Mesendoderm (in vitro differentiated cells): ENCODE measurements at regions not wholly inside any gene's neighbourhood (a gene's known extent, or its start where the extent isn't known, plus 50 kb on each side); places are given as distances from the start of the nearest gene placed in this dataset.

ENCODE experiments used
- DNase-seq: peaks from one replicate; pipeline ENCODE4 v3.0.0; 2013
- H2AK5ac ChIP-seq: 2 replicates; pipeline ENCODE4 v1.6.1; 2013; ENCODE audit warnings: low read length, inconsistent platforms
- H2BK120ac ChIP-seq: 2 replicates; pipeline ENCODE4 v1.6.1; 2013; ENCODE audit warnings: low read depth, mild to moderate bottlenecking, low read length, moderate library complexity, mixed read lengths
- H2BK15ac ChIP-seq: replicated peaks from 2 replicates; pipeline ENCODE4 v1.6.1; 2013; ENCODE audit warnings: low read depth, mild to moderate bottlenecking, moderate library complexity
- H2BK5ac ChIP-seq: 2 replicates; pipeline ENCODE4 v1.6.1; 2013; ENCODE audit warnings: low read length, inconsistent platforms
- H3K18ac ChIP-seq: 2 replicates; pipeline ENCODE4 v1.6.1; 2013; ENCODE audit warnings: mild to moderate bottlenecking, low read length, mixed read lengths
- H3K23ac ChIP-seq: one replicate; pipeline ENCODE4 v1.6.1; 2013; ENCODE audit warnings: low read length
- H3K27ac ChIP-seq: 2 replicates; pipeline ENCODE4 v1.5.1; 2013; ENCODE audit warnings: low read depth, mild to moderate bottlenecking, inconsistent platforms, low read length, moderate library complexity
- H3K27me3 ChIP-seq: 2 replicates; pipeline ENCODE4 v1.6.1; 2013; ENCODE audit warnings: low read length, control low read depth, mild to moderate bottlenecking, inconsistent platforms; ENCODE audit not compliant: insufficient read depth, poor library complexity
- H3K36me3 ChIP-seq: 2 replicates; pipeline ENCODE4 v1.6.1; 2013; ENCODE audit warnings: low read length, inconsistent platforms; ENCODE audit not compliant: control insufficient read depth, insufficient read depth
- H3K4ac ChIP-seq: one replicate; pipeline ENCODE4 v1.6.1; 2013; ENCODE audit warnings: low read depth, mild to moderate bottlenecking, low read length, moderate library complexity
- H3K4me1 ChIP-seq: 2 replicates; pipeline ENCODE4 v1.6.1; 2013; ENCODE audit warnings: low read depth, low read length, inconsistent platforms; ENCODE audit not compliant: control insufficient read depth
- H3K4me2 ChIP-seq: 2 replicates; pipeline ENCODE4 v1.6.1; 2013; ENCODE audit warnings: low read length
- H3K4me3 ChIP-seq: 2 replicates; pipeline ENCODE4 v1.5.1; 2013; ENCODE audit warnings: mild to moderate bottlenecking, low read length
- H3K56ac ChIP-seq: one replicate; pipeline ENCODE4 v1.6.1; 2013; ENCODE audit warnings: low read length
- H3K79me1 ChIP-seq: 2 replicates; pipeline ENCODE4 v1.6.1; 2013; ENCODE audit warnings: low read length, inconsistent platforms
- H3K79me2 ChIP-seq: 2 replicates; pipeline ENCODE4 v1.6.1; 2013; ENCODE audit warnings: mild to moderate bottlenecking, low read length; ENCODE audit not compliant: control insufficient read depth, insufficient read depth
- H3K9ac ChIP-seq: 2 replicates; pipeline ENCODE4 v1.6.1; 2013; ENCODE audit warnings: low read length, inconsistent platforms
- H4K5ac ChIP-seq: one replicate; pipeline ENCODE4 v1.6.1; 2013; ENCODE audit warnings: low read length
- H4K8ac ChIP-seq: one replicate; pipeline ENCODE4 v1.6.1; 2013; ENCODE audit warnings: low read depth, mild to moderate bottlenecking, control low read depth, low read length, moderate library complexity
- WGBS: extraction: QIAGEN DNeasy Blood & Tissue Kit; methylation state at CpG from one replicate; pipeline ENCODE4 v1.1.7; 2013; ENCODE audit warnings: low lambda C conversion rate, missing lambda C conversion rate; ENCODE audit not compliant: insufficient coverage; ENCODE audit errors: extremely low coverage; 5-methylcytosine and 5-hydroxymethylcytosine counted together

DNA sequence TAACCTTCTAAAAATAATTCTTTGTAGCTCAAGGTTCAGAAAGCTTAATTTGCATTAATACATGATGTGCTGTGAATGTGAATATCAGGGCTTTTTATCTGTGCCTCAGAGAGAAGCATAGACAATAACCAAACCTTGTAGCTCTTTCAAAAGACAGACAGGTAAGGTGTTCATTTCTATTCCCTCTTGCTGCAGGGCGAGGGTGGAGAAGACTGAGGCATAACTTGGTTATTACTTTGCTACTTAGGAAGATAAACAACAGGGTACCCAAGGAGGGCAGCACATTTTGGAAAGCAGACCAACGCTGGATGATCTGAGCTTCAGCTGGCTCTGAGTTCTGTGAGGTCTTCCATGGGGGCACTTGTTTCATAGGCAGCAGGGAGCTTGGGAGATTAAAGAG, 408.6 kb upstream of the RARB start:
- no CpG with 5 or more reads among the region's 2 CpGs for WGBS
- no peaks in the 10 kb centered on the region for H3K79me2 ChIP-seq
- no peak overlapping the region for H4K8ac ChIP-seq
- no peak overlapping the region for H2BK5ac ChIP-seq
- no peak overlapping the region for H2BK15ac ChIP-seq
- no peaks in the 10 kb centered on the region for H3K4me1 ChIP-seq
- H3K9ac ChIP-seq = no peak overlapping the region
- no peaks in the 10 kb centered on the region for H3K27me3 ChIP-seq
- H3K18ac ChIP-seq = no peak overlapping the region
- DNase-seq = no peak
- no peak overlapping the region for H2AK5ac ChIP-seq
- H3K4me3 ChIP-seq = no peak overlapping the region
- no peak overlapping the region for H3K4me2 ChIP-seq
- no peak overlapping the region for H3K56ac ChIP-seq
- no peak overlapping the region for H4K5ac ChIP-seq
- H3K36me3 ChIP-seq = no peaks in the 10 kb centered on the region
- no peak overlapping the region for H3K4ac ChIP-seq
- H3K27ac ChIP-seq = no peak overlapping the region
- H3K23ac ChIP-seq = peak overlapping the region; percentile 85
- no peaks in the 10 kb centered on the region for H3K79me1 ChIP-seq
- no peak overlapping the region for H2BK120ac ChIP-seq

DNA sequence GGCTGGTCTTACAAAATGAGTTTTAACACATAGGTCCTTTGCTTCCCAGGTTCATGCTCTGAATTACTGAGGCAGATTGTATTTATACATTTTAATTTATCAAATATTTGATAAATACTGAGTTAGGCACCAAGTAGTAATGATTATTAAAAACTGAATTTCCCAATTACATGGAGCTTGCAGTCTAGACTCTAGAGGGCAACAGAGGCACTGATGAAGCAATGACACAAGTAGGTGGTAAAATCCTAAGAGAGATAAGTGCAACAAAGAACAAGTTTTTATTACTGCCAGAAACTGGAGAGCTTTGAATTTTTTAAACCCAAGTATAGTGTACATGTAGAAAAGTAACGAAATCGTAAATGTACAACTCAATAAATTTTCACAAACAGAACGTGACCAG, 406.2 kb upstream of the RARB start:
- Histone ChIP-seq H3K23ac (no peak overlapping the region), H4K5ac (no peak overlapping the region), H3K4me2 (no peak overlapping the region), H3K56ac (no peak overlapping the region), H3K4me3 (no peak overlapping the region), H3K27ac (no peak overlapping the region), H2BK120ac (no peak overlapping the region), H2AK5ac (no peak overlapping the region), H3K4me1 (no peaks in the 10 kb centered on the region), H3K79me1 (no peaks in the 10 kb centered on the region), H4K8ac (no peak overlapping the region), H3K27me3 (no peaks in the 10 kb centered on the region), H3K79me2 (no peaks in the 10 kb centered on the region), H2BK15ac (no peak overlapping the region), H3K4ac (no peak overlapping the region), H2BK5ac (no peak overlapping the region), H3K36me3 (no peaks in the 10 kb centered on the region), H3K9ac (no peak overlapping the region), H3K18ac (no peak overlapping the region)
- peak; percentile 36 for DNase-seq
- WGBS = no CpG with 5 or more reads among the region's 3 CpGs

DNA sequence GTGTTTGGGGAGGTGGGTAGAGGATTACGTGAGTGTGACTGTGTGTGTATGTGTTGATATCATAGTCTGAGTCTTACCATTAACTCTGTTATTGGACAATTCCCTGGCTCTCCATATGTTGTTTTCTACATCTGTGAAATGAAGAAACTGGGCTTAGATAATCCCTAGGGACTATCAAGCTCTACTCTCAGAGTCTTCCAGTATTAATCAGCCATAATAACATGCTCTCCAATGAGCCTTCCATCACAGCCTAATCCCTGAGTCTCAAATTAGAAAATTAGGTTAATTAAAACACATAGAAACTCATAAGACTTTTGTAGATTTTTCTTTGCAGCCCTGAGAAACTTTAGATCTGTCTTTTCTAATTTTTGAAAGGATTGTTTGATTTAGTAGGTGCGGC, 404.2 kb upstream of the RARB start:
- no peak overlapping the region for H3K56ac ChIP-seq
- no peak overlapping the region for H3K4ac ChIP-seq
- no peak overlapping the region for H3K27ac ChIP-seq
- H3K27me3 ChIP-seq = no peaks in the 10 kb centered on the region
- no CpG with 5 or more reads among the region's 2 CpGs for WGBS
- H2BK120ac ChIP-seq = no peak overlapping the region
- no peak overlapping the region for H2BK15ac ChIP-seq
- H3K23ac ChIP-seq = no peak overlapping the region
- no peak overlapping the region for H2AK5ac ChIP-seq
- no peak overlapping the region for H3K4me3 ChIP-seq
- no peak overlapping the region for H3K4me2 ChIP-seq
- no peak overlapping the region for H2BK5ac ChIP-seq
- no peak overlapping the region for H4K8ac ChIP-seq
- no peak overlapping the region for H3K18ac ChIP-seq
- H3K4me1 ChIP-seq = no peaks in the 10 kb centered on the region
- no peaks in the 10 kb centered on the region for H3K79me1 ChIP-seq
- no peak for DNase-seq
- no peak overlapping the region for H3K9ac ChIP-seq
- no peaks in the 10 kb centered on the region for H3K79me2 ChIP-seq
- no peak overlapping the region for H4K5ac ChIP-seq
- no peaks in the 10 kb centered on the region for H3K36me3 ChIP-seq

DNA sequence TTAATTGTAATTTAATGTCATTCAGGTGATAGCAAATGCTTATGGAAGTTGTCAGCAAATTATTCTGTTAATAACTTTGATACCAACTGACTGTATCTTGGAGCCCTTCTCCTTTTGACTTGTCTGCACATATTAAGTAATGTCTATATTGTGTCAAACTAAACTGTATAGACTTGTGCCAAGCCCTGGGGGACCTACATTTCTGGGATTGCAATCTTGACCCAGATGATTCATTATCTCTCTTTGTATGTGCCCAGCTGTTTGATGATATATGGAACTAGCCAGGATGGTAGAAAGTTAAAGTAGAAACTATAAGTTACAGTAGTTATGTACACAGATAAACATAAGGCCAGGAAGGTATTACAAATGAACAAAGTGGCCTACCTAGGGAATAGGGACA, 402.8 kb upstream of the RARB start:
- Histone ChIP-seq H3K4me2 (no peak overlapping the region), H3K79me1 (no peaks in the 10 kb centered on the region), H3K27ac (no peak overlapping the region), H3K56ac (no peak overlapping the region), H2BK15ac (no peak overlapping the region), H4K8ac (no peak overlapping the region), H3K4me3 (no peak overlapping the region), H3K23ac (no peak overlapping the region), H3K4ac (no peak overlapping the region), H3K18ac (no peak overlapping the region), H3K9ac (no peak overlapping the region), H4K5ac (no peak overlapping the region), H3K27me3 (no peaks in the 10 kb centered on the region), H3K79me2 (no peaks in the 10 kb centered on the region), H2BK120ac (no peak overlapping the region), H2AK5ac (no peak overlapping the region), H3K4me1 (no peaks in the 10 kb centered on the region), H3K36me3 (no peaks in the 10 kb centered on the region), H2BK5ac (no peak overlapping the region)
- no peak for DNase-seq

DNA sequence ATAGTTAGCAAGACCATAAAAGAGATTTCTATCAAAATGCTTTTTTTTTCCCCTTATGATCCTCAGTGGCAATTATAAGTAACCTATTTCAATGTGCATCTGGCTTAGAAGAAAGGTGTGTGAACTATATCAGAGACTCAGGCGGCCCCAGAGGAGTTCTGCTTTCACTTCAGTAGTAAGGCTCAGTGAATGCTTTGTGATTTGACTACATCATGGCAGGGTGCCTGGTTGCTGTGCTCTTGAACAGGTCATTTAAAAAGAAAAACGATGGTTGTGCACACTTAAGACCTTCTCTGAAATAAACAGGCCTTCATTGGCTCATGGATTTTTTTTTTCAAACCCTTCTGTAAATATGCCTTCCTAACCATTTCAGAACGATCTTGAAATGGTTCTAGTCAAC, 400.4 kb upstream of the RARB start:
- WGBS = no CpG with 5 or more reads among the region's 3 CpGs
- Histone ChIP-seq H4K8ac (no peak overlapping the region), H3K27me3 (no peaks in the 10 kb centered on the region), H2BK5ac (no peak overlapping the region), H3K56ac (no peak overlapping the region), H3K4me3 (no peak overlapping the region), H3K27ac (no peak overlapping the region), H4K5ac (no peak overlapping the region), H3K18ac (no peak overlapping the region), H3K4me1 (no peaks in the 10 kb centered on the region), H2BK15ac (no peak overlapping the region), H2BK120ac (no peak overlapping the region), H3K36me3 (no peaks in the 10 kb centered on the region), H3K79me1 (no peaks in the 10 kb centered on the region), H2AK5ac (no peak overlapping the region), H3K4me2 (no peak overlapping the region), H3K9ac (no peak overlapping the region), H3K79me2 (no peaks in the 10 kb centered on the region), H3K4ac (no peak overlapping the region), H3K23ac (no peak overlapping the region)
- DNase-seq = no peak

DNA sequence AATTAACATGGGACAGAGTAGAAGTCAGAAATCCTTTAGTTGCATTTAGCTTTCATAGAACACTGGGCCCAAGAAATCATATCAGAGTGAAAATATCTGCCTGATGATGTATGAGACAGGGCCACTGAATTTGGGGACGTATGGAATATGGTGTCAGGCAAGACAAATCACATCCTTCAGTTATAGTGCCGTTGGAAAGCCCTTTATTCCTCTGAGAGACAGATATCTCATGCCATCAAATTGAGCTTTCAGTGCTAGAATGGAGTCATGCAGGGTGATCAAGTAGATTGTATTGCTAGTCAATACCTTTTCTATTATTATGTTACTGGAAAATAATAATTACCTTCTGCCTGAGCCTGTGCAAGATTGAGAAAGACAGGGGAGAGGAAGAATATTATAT, 398.2 kb upstream of the RARB start:
- H3K79me1 ChIP-seq = no peaks in the 10 kb centered on the region
- H3K23ac ChIP-seq = no peak overlapping the region
- no CpG with 5 or more reads among the region's 2 CpGs for WGBS
- H3K27ac ChIP-seq = no peak overlapping the region
- no peak overlapping the region for H2BK120ac ChIP-seq
- no peak overlapping the region for H2BK15ac ChIP-seq
- no peak overlapping the region for H3K4me3 ChIP-seq
- no peaks in the 10 kb centered on the region for H3K79me2 ChIP-seq
- H3K9ac ChIP-seq = no peak overlapping the region
- H3K18ac ChIP-seq = no peak overlapping the region
- no peak overlapping the region for H2AK5ac ChIP-seq
- H4K5ac ChIP-seq = no peak overlapping the region
- H3K27me3 ChIP-seq = no peaks in the 10 kb centered on the region
- H4K8ac ChIP-seq = no peak overlapping the region
- no peaks in the 10 kb centered on the region for H3K4me1 ChIP-seq
- H3K36me3 ChIP-seq = no peaks in the 10 kb centered on the region
- H3K4me2 ChIP-seq = no peak overlapping the region
- no peak overlapping the region for H2BK5ac ChIP-seq
- H3K4ac ChIP-seq = no peak overlapping the region
- no peak overlapping the region for H3K56ac ChIP-seq
- no peak for DNase-seq
